ENCODE measurements at regions not wholly inside any gene's neighbourhood (a gene's known extent, or its start where the extent isn't known, plus 50 kb on each side); places are given as distances from the start of the nearest gene placed in this dataset.
"Not testable (repeated sequence)": the region's sequence is repeated elsewhere in the genome, so short reads cannot be mapped to it uniquely, and the experiment has no call there.

DNA sequence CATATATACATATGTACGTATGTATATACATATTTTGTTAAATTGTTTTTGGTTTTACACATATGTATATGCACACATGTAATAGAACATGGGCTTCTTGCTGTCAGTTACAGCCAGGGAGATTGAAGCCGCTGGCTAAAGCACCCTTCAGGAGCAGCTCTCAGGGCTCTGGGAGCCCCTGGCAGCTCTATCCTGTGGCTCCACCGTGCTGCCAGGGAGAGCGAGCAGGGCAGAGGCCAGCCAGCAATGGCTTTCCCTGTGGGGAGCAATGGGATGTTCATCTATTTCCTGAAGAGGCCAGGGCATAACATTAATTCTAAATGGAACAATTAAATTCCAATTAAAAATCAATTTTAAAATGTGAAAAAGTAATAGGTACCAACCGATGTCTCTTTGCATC is 102.9 kb downstream of the PSMG1 start:
- DNase-seq: no peak

DNA sequence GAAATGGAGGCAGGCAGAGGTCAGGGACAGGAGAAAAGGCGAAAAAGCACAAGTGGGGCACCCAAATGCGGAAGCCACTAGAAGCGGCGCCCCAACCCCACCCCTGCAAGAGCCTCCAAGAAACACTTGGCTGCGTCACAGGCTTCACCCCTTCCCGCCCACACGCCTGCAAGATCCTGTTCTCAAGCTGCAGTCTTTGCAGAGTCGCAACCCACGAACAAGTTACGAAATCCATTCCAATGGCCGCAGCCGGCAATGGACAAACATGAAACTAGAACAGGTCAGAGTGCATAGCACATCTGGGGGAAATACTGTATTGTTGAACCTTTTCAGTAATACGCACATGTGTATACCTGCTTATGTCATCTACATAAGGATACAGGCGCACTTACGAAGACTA is 103.6 kb downstream of the PSMG1 start:
- DNase-seq: no peak

DNA sequence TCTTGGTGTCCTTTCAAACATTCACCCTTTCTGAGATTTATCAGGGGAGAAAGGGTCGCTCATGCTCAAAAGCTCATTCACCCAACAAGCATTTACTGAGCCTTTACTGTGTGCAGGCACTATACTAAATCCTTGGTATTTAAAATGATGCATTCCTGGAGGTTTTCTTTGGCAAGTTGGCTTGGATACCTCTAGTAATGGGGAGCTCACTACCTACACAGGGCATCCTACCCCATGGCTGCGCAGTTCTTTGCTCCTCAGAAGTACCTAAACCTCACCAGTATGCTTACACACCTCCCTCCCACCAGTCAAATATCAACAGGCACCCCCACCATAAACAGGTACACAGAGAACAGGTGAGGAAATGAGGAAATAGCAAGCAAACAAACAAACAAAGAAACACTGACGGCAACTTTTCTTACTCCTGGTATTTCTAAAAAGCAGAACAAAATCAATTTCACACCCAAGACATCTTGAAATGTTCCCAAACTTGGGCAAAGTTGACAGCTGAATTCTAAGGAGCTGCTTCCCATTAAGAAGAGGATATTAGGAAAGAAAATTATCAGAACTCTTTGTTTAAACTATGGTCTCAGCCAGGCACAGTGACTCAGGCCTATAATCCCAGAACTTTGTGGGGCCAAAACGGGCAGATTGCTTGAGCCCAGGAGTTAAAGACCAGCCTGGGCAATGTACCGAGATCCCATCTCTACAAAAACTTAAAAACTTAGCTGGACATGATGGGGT is 104.8 kb downstream of the PSMG1 start:
- no peak for DNase-seq

DNA sequence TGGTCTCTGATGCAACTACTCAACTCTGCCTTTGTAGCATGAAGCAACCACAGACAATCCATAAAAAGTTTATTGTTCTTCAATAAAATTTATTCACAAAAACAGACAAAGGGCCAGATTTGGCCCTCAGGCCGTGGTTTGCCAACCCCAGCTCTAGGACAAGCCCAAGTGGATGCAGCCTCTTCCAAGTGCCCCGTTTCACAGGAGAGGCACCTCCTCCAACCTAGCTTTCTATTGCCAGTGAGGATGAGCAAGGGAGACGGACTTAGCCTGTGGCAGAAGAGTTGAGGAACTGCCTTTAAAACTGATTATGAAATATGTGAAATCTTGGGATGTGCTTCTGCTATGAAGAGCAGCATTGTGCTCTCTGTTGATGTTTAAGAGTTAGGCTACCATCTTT is 105.4 kb downstream of the PSMG1 start:
- DNase-seq: no peak

GRCh38 chr21:39074508-39074907 is 108.7 kb downstream of the PSMG1 start:
- no peak for DNase-seq

- DNase-seq: no peak
Observed at GRCh38 chr21:39073717-39074116, 109.5 kb downstream of the PSMG1 start.

GRCh38 chr21:39073063-39073462 is 110.2 kb downstream of the PSMG1 start:
- no peak for DNase-seq

DNA sequence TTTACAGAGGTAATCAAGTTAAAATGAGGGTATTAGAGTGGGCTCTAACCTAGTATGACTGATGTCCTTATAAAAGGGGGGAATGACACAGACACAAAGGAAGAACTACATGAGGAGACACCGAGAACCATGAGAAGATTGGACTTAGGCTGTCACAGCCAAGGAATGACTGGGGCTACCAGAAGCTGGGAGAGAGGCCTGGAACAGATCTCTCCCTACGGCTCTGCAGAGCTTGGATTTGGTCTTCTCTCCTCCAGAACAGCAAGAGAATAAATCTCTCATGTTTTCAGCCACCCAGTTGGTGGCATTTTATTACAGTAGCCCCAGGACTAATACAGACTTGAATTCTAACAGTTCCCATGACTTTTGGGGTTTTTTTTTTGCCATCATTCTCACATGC is 110.8 kb downstream of the PSMG1 start:
- DNase-seq: no peak

DNA sequence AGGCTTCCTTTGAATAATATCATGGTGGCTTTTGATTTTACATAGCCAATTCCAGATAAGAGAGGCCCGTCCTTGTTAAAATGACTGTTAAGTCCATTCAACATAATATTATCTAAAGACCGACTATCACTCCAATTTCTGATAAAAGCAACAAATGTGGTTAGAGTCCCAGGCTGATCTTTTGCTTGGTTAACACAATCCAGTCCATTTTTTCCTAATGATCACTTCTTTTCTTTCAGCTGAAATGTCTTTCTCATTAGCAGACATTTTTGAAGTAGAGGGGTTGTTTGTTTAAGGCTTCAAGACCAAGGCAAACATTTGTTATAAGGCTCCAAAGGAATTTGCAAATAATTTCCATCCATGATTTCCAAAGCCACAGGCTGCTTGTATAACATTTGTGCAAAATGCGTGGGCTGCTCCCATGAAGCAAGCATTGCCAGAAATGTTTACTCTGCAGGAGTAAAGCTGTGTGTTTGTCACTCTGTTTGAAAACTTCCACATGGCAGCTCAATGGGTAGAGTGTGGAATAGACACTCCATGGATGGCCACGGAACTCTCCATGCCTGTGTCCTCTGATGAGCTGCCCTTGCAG is 111.5 kb downstream of the PSMG1 start:
- DNase-seq: no peak

DNA sequence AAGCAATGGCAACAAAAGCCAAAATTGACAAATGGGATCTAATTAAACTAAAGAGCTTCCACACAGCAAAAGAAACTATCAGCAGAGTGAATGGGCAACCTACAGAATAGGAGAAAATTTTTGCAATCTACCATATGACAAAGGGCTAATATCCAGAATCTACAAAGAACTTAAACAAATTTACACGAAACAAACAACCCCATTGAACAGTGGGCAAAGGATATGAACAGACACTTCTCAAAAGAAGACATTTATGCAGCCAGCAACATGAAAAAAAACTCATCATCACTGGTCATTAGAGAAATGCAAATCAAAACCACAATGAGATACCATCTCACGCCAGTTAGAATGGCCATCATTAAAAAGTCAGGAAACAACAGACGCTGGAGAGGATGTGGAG is 113.4 kb downstream of the PSMG1 start:
- not testable (repeated sequence) for DNase-seq

GRCh38 chr21:39066829-39067780 is 116.1 kb downstream of the PSMG1 start:
- no peak for DNase-seq

DNA sequence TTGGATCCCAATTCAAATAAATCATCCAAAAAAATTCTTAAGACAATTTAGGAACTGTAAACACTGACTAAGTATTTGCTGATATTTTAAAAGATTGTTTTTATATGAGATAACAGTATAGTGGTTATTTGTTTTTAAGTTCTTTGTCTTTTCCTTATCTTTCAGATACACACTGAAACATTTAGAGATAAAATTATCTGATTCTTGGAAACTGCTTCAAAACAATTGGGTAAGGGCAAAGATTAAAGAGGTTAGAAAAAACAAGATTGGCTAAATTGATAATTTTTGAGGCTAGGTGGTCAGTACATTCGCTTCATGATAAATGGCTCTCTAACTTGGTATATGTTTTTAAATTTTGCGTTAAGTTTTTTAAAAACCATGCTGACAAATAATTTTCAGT is 117.3 kb downstream of the PSMG1 start:
- DNase-seq: no peak

- DNase-seq: no peak
Observed at GRCh38 chr21:39064325-39065012, 118.8 kb downstream of the PSMG1 start.

DNA sequence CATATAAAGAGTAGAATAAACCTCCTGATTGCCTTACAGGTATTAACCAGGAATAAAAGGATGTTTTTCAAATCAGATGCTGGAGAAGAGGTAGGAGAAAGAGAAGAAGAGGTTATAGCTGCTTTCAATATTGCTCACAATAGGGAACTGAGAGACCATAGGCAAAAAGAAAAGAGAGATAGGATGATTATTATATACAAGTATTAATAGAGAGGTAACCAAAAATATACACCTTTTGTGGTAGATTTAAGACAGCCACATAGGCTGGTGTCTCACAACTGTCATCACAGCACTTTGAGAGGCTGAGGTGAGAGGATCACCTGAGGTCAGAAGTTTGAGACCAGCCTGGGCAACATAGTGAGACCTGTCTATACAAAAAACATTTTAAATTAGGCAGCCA is 119.7 kb downstream of the PSMG1 start:
- DNase-seq: no peak

DNA sequence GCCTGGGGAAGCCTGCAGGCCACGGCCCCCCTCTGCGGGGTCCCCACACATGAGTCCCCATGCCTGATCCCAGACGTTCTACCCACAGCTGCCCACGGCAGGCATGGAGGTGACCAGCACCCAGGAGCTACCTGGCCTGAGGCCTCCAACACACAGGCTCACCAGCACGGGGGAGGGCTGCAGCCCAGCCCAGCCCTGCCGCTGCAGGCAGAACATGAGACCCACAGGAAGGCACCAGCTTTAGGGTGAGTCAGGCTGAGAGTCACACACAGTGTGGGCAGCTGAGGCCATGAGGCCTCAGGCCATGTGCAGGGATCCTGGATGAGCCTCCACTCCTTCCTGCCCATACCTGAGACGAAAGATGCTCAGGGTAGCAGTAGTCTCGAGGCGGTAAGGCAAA is 121.1 kb downstream of the PSMG1 start:
- DNase-seq: no peak

DNA sequence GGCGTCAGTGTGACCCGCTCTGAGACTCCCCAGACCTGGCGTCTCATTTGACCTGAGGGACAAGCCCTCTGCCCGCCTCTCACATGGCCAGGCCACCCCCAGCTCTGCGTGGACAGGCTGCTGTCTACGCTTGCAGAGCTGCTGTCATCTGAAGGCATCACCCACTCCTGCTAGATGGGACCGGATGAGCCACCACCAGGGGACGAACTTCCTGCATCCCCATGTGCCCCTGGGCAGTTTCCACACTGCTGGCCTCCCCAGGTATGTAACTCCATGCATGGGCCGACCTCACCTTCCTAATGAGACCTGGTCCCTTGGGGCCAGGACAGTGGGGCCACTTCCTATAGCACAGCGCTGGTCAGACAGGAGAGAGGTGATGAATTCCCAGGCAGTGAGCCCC is 121.5 kb downstream of the PSMG1 start:
- DNase-seq: no peak

GRCh38 chr21:39060485-39061083 is 122.7 kb downstream of the PSMG1 start:
- no peak for DNase-seq

DNA sequence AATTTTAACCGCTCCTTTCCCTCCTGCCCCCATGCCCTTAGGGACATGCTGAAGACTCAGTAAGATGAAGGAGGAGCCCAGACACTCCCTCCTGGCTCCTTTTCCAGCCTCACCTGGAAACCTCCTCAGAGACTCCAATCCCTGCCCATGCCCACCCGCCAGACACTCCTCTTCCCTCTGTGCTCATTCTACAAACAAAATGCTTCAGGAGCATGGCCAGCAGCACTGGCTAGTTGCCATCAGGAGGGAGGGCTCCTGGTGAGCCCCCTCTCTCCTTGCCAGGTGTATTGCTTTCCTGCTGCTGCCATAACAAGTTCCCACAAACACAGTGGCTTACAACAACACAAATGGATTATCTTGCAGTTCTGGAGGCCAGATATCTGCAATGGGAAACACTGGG is 126.1 kb downstream of the PSMG1 start:
- no peak for DNase-seq

DNA sequence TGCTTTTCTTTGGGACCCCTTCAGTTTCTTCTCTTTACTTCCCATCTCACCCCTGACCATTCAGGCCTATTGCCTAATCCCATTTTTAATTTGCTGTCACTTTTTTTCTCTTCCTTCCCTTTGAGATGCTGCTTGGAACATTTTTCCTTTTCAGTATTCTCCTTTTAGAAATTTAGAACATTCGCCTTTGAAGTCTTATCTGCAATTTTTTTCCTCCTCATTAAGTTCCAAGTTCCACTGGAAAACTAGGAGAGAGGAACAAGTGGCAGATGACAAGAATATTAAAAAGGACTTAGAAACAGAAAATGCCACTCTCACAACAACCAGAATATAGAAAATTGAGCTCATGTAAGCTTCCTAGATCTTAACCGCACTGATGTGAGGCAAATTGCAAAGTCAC is 126.6 kb downstream of the PSMG1 start:
- no peak for DNase-seq

- no peak for DNase-seq
Observed at GRCh38 chr21:39055167-39055767, 128.0 kb downstream of the PSMG1 start.

GRCh38 chr21:39054066-39054465 is 129.2 kb downstream of the PSMG1 start:
- no peak for DNase-seq

DNA sequence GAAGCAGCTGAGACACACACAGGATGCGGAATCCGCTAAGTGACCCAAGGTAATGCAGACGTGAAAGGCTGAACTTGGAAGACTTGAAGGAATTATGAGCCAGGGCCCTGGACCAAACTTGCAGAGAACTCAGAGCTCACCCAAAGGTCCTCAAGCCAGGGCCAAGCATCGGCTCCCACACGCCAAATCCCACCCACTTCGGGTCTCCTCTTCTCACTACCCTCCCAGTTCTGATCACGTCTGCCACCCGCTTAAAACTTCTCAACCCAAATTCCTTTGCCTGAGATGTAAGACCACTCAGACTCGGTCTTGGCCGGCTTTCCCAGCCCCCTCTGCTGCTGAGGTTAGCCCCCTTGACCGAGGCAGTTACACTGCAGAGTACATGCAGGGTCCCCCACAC is 130.1 kb downstream of the PSMG1 start:
- no peak for DNase-seq
